ENCODE measurements at regions not wholly inside any gene's neighbourhood (a gene's known extent, or its start where the extent isn't known, plus 50 kb on each side); places are given as distances from the start of the nearest gene placed in this dataset.

DNA sequence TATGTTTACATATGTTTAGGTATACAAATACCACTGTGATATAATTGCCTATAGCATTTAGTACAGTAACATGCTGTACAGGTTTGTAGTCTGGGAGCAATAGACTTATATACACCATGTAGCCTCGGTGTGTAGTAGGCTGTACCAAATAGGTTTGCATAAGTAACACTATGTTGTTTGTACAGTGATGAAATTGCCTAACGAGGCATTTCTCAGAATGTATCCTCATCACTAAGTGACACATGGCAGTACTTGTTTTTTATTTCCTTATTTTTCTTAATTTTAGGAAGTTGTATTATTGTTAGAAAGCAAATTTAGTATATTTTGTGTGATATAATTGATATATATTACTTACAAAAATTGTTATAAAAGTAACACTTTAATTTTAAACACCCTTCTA lies 840.9 kb downstream of the LTN1 start:
- ATAC-seq (no peak), FAIRE-seq (no peak), DNase-seq (ENCODE audit: extremely low read depth in 1 of 4, low spot score in 3 of 4) (no peak)
- Histone ChIP-seq H3K27ac (ENCODE audit: extremely low read depth, low read depth, low read length) (no peak overlapping the region), H3K9me3 (replicated peaks; ENCODE audit: control insufficient read depth, insufficient read depth, low read depth, low read length) (no peaks in the 10 kb centered on the region; the same call in none of the 2 replicates), H3K4me1 (replicated peaks in 1 of 2; ENCODE audit: control insufficient read depth in 2 of 2, insufficient read depth in 2 of 2, low read length in 2 of 2) (no peaks in the 10 kb centered on the region), H4K20me1 (replicated peaks; ENCODE audit: control insufficient read depth, insufficient read depth, low read length) (no peaks in the 10 kb centered on the region), H3K36me3 (ENCODE audit: control insufficient read depth, insufficient read depth, low read length) (no peaks in the 10 kb centered on the region), H2AFZ (ENCODE audit: low read depth, low read length) (no peak overlapping the region), H3K79me2 (ENCODE audit: control insufficient read depth, insufficient read depth, low read length) (no peaks in the 10 kb centered on the region), H3K27me3 (ENCODE audit: control insufficient read depth in 2 of 2, insufficient read depth in 2 of 2, low read length in 2 of 2) (no peaks in the 10 kb centered on the region), H3K9me1 (ENCODE audit: control insufficient read depth, insufficient read depth, low read length) (no peaks in the 10 kb centered on the region), H3K9ac (ENCODE audit: insufficient read depth in 1 of 2, low read depth in 2 of 2, low read length in 2 of 2) (no peak overlapping the region), H3K4me3 (no peak overlapping the region), H3K4me2 (ENCODE audit: insufficient read depth, low read length) (no peak overlapping the region)
- intact Hi-C loops (cut with micrococcal nuclease): no loop called here
- CTCF ChIA-PET (ENCODE audit: low intra/inter-chr PET ratio): no interaction called here
- BruUV-seq (replicated peaks): no TSS peak
- WGBS (ENCODE audit: insufficient coverage, low coverage, missing lambda C conversion rate): 0% methylated on average over 2 of the region's 2 CpGs
- TF ChIP-seq SREBF2 (CRISPR knock-in tag; IDR thresholded peaks at IDR 0.05): no peak
- TF ChIP-seq KDM2B (CRISPR knock-in tag; IDR thresholded peaks at IDR 0.05): no peak
- TF ChIP-seq PHB2 (IDR thresholded peaks at IDR 0.05; ENCODE audit: low read depth): no peak
- TF ChIP-seq PHF20 (IDR thresholded peaks at IDR 0.05; ENCODE audit: partially characterized antibody): no peak
- TF ChIP-seq, protein P1, sequence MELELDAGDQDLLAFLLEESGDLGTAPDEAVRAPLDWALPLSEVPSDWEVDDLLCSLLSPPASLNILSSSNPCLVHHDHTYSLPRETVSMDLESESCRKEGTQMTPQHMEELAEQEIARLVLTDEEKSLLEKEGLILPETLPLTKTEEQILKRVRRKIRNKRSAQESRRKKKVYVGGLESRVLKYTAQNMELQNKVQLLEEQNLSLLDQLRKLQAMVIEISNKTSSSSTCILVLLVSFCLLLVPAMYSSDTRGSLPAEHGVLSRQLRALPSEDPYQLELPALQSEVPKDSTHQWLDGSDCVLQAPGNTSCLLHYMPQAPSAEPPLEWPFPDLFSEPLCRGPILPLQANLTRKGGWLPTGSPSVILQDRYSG (tag; conservative IDR thresholded peaks at IDR 0.05; ENCODE audit: low read depth): no peak
- TF ChIP-seq ZNF76 (CRISPR knock-in tag; IDR thresholded peaks at IDR 0.05; ENCODE audit: borderline replicate concordance): no peak
- no peak for TF ChIP-seq FOXM1 (IDR thresholded peaks at IDR 0.05; ENCODE audit: low read depth)
- TF ChIP-seq FOXM1 (CRISPR knock-in tag; IDR thresholded peaks at IDR 0.05; ENCODE audit: low read depth): no peak
- no peak for TF ChIP-seq TFAP4 (CRISPR knock-in tag; IDR thresholded peaks at IDR 0.05; ENCODE audit: borderline replicate concordance)
- TF ChIP-seq BMI1 (IDR thresholded peaks at IDR 0.05; ENCODE audit: low read length): no peak
- no peak for TF ChIP-seq RAD51 (IDR thresholded peaks at IDR 0.05; ENCODE audit: borderline replicate concordance, low read depth)
- no peak for TF ChIP-seq HDAC6 (IDR thresholded peaks at IDR 0.05; ENCODE audit: low read depth, low read length)
- TF ChIP-seq KLF10 (CRISPR knock-in tag; IDR thresholded peaks at IDR 0.05): no peak
- TF ChIP-seq GABPB1 (CRISPR knock-in tag; IDR thresholded peaks at IDR 0.05): no peak
- TF ChIP-seq MCM5 (IDR thresholded peaks at IDR 0.05; ENCODE audit: low read depth): no peak
- in situ Hi-C loops (cut with MboI): no loop called here
- POLR2A ChIA-PET: no interaction called here
